ENCODE measurements at regions not wholly inside any gene's neighbourhood (a gene's known extent, or its start where the extent isn't known, plus 50 kb on each side); places are given as distances from the start of the nearest gene placed in this dataset.
"Not testable (repeated sequence)": the region's sequence is repeated elsewhere in the genome, so short reads cannot be mapped to it uniquely, and the experiment has no call there.

GRCh38 chr14:87255058-87255457 is 737.9 kb downstream of the GALC start:
- TF ChIP-seq, protein P1, sequence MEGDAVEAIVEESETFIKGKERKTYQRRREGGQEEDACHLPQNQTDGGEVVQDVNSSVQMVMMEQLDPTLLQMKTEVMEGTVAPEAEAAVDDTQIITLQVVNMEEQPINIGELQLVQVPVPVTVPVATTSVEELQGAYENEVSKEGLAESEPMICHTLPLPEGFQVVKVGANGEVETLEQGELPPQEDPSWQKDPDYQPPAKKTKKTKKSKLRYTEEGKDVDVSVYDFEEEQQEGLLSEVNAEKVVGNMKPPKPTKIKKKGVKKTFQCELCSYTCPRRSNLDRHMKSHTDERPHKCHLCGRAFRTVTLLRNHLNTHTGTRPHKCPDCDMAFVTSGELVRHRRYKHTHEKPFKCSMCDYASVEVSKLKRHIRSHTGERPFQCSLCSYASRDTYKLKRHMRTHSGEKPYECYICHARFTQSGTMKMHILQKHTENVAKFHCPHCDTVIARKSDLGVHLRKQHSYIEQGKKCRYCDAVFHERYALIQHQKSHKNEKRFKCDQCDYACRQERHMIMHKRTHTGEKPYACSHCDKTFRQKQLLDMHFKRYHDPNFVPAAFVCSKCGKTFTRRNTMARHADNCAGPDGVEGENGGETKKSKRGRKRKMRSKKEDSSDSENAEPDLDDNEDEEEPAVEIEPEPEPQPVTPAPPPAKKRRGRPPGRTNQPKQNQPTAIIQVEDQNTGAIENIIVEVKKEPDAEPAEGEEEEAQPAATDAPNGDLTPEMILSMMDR (IDR thresholded peaks at IDR 0.05; ENCODE audit: low read depth, low read length, missing control alignments) = no peak
- no peak overlapping the region for H3K4me3 ChIP-seq (ENCODE audit: low read depth, low read length)
- no peak for DNase-seq (ENCODE audit: low read depth)

DNA sequence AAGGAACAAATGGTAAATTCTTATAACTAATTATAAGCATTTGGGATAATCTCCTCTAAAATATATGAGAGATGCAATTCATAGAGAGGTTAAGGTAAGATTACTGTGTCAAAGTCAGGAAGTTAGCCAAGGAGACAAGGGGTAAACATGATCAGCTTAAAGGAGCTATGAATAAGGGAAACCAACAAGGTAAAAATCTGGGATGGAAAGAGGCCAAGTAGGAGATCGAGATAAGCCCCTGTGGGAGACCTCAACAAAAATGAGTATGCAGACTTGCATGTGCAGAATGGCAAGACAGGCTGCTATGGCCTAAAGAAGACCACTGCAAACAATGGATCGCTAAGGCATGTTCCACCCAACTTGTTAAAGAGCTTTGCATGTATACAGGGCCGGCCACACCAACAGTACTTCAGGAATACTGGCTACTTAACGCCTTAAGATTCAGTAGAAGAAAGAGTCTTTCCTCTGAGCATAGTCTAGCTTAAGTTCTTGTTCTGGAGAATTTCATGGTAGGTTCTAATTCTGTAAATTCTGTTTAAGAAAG is 738.6 kb downstream of the GALC start:
- TF ChIP-seq, protein P1 (IDR thresholded peaks at IDR 0.05; ENCODE audit: low read depth, low read length, missing control alignments) = no peak
- no peak for DNase-seq (ENCODE audit: low read depth)
- H3K4me3 ChIP-seq (ENCODE audit: low read depth, low read length) = no peak overlapping the region

DNA sequence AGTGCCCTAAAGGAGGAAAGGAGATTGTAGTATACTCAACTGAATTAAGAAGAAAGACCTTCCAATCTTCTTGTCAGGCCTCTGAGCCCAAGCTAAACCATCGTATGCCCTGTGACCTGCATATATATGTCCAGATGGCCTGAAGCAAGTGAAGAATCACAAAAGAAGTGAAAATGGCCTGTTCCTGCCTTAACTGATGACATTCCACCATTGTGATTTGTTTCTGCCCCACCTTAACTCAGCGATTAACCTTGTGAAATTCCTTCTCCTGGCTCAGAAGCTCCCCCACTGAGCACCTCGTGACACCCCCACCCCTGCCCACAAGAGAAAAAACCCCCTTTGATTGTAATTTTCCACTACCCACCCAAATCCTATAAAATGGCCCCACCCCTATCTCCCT is 739.2 kb downstream of the GALC start:
- H3K4me3 ChIP-seq (ENCODE audit: low read depth, low read length); DNase-seq (ENCODE audit: low read depth): not testable (repeated sequence)

DNA sequence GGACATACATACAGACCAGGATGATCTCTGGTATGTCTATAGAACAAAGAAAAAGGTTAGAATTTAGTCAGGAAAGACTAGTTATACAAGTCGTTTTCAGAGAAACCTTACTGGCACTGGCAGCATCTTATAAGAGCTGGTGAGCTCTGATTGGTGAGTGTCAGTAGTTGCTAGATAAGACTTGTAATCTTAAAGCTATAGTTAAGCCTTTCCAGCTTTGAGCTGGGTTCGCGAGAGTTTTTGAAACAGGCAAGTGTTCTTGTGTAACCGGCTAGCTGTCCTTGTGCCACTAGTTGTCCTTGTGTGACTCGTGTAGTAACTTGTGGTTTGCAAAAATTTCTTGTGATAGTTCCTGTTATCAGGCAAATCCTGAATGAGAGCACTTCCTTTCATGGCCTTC is 740.9 kb downstream of the GALC start:
- DNase-seq (ENCODE audit: low read depth) = no peak
- TF ChIP-seq, protein P1 (IDR thresholded peaks at IDR 0.05; ENCODE audit: low read depth, low read length, missing control alignments) = no peak
- no peak overlapping the region for H3K4me3 ChIP-seq (ENCODE audit: low read depth, low read length)

DNA sequence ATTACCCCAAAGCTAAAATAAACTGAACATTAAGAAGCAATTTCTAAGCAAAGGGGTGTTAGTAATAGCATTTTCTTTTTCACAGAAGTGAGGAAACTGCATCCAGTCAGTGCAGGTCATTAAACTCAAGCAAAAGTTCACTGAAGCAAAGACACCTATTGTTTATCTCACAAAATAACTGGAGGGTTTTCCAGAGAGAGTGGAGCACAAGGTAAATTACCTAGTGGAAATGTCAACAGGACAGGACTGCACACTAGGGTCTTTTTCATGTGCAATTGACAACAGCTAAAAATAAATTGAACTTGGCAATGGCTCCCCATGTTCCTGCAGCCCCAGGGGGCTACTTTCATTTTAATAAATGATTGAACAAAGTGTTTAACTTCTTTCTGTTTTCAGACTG is 742.0 kb downstream of the GALC start:
- TF ChIP-seq, protein P1 (IDR thresholded peaks at IDR 0.05; ENCODE audit: low read depth, low read length, missing control alignments) = no peak

DNA sequence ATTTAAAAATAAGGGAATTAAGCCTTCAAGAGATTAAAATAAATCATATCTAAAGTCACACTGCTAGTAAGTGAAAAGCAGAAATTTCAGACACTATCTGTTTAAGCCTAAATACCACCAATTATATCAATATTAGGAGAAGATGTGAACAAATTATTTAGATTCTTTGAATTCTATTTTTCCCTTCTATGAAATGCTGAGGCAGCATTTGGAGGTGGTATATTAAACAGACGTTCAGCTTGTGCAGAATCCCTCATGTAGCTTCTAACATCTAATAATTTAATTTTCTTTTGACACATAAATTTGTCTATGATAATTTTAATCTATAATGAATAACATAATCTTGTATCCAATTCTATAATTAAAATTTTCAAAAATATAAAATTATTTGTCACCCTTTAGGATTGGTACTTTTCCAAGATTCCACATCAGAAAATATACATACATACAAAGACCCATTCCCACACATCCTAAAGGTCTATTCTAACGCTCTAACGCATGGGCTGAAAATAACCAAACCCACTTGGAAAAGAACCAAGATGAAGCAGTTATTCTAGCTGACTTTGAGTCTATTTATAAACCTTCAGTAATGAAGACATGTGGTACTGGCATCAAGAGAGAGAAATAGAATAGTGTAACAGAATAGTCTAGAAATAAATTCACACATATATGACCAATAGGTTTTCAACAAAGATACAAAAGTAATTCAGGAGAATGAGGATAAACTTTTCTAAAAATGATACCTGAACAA is 751.8 kb downstream of the GALC start:
- no peak overlapping the region for H3K4me3 ChIP-seq (ENCODE audit: low read depth, low read length)
- TF ChIP-seq, protein P1 (IDR thresholded peaks at IDR 0.05; ENCODE audit: low read depth, low read length, missing control alignments) = no peak
- DNase-seq (ENCODE audit: low read depth) = no peak

More for the DNA sequence above, 742.0 kb downstream of the GALC start:
- no peak overlapping the region for H3K4me3 ChIP-seq (ENCODE audit: low read depth, low read length)
- DNase-seq (ENCODE audit: low read depth) = no peak

- not testable (repeated sequence) for H3K4me3 ChIP-seq (ENCODE audit: low read depth, low read length); DNase-seq (ENCODE audit: low read depth)
These were observed 752.7 kb downstream of the GALC start for GRCh38 chr14:87240319-87240718.

DNA sequence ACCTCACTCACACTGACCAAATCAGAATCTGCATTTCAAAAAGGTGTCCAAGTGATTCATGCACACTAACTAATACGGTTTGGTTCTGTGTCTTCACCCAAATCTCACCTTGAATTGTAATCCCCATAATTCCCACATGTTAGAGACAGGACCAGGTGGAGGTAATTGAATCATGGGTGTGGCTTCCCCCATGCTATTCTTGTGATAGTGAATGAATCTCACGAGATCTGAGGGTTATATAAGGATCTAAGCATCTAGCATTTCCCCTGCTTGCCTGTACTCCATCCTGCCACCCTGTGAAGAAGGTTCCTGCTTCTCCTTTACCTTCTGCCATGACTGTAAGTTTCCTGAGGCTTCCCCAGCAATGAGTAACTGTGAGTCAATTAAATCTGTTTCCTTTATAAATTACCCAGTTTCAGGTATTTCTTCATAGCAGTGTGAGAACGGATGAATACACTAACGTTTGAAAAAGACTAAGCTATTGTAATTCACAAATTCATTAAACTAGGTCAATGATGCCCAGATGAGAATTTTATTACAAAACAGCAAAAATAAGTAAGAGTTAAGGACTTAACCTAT is 759.1 kb downstream of the GALC start:
- no peak overlapping the region for H3K4me3 ChIP-seq (ENCODE audit: low read depth, low read length)
- TF ChIP-seq, protein P1 (IDR thresholded peaks at IDR 0.05; ENCODE audit: low read depth, low read length, missing control alignments) = no peak
- no peak for DNase-seq (ENCODE audit: low read depth)
